NCI-H774 (cell line): ENCODE measurements at regions not wholly inside any gene's neighbourhood (a gene's known extent, or its start where the extent isn't known, plus 50 kb on each side); places are given as distances from the start of the nearest gene placed in this dataset.

Experiments
- DNase-seq: peaks from one replicate; lab custom pipeline; 2025; lab: John Stamatoyannopoulos, UW

DNA sequence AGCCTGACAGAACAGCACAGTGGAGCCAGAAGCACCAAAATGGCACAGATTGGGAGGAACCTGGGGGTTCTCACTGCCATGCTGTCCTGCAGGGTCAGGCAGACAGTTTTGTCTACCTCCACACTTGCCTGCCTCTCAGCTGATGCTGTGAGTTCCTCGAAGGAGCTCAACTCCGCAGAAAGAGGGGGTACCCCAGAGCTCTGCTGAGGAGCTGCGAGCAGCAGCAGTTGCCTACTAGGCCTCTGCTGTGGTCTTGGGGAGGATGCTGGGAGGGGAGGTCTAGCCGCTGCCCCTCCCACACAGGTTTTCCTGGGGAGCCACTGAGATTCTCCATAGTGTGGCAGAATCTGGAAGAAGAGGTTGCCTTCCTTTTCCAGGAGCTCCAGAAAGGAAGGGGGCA lies 192.5 kb downstream of the FOXD2 start:
- no peak for DNase-seq

DNA sequence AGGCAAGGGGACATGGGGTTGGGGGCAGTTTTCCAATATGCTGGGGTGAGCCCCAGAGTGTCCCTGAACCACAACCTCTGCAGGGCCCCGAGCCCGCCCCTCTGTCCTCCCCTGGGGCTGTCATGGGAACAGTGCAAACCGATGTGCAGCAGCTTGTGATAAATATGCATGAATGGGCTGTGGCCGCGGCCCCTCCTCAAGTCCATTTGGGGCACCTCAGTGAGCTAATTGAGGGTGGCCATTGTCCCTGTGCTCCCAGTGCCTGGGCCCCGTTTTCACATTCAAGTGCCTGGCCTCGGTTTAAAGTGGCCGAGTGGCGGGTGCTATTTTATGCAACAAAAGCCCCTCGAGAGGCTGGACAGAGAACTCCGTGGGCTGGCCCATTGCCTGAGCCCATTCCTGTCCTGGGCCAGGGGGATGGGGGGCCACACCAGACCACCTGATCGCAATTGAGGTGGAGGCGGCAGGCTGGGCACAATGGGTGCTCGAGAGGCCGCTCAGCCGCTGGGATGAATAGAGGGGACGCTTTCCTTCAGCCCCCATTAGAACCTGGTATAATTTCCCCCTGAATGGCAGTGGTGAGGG lies 193.7 kb downstream of the FOXD2 start:
- no peak for DNase-seq

DNA sequence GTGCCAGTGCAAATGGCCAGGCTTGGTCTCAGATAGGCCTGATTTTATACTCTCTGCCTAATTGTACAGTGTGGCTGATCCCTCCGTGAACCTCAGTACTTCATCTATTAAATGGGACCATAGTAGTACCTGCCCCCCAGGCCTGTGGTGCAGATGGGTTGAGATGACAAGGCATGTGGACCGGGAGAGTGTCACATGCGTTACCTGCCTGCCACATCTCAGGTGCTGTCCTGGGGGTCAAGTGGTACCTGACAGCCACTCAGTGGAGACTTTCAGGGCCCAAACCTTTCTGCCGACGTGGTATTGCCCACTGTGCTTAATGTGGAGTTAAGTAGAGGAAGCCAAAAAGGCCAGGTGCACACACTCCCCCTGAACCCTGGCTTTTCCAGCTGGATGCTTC lies 197.3 kb downstream of the FOXD2 start:
- no peak for DNase-seq

DNA sequence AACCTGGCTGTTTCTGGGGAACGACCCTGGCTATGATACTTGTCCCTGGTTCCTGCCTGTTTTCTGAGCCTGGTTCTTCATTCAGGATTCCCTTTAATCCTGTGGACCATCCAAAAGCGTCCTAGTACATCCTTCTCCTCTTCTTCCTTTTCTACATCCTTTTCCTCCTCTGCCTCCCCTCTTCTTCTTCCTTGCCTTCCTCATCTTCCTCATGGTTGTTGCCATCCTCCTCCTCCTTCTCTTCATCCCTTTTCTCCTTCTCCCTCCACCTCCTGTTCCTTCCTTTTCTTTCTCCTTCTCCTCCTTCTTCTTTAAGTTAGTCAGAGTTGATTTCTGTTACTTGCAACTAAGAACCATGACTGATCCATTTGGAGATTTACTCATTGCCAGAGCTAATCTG lies 197.8 kb downstream of the FOXD2 start:
- no peak for DNase-seq

DNA sequence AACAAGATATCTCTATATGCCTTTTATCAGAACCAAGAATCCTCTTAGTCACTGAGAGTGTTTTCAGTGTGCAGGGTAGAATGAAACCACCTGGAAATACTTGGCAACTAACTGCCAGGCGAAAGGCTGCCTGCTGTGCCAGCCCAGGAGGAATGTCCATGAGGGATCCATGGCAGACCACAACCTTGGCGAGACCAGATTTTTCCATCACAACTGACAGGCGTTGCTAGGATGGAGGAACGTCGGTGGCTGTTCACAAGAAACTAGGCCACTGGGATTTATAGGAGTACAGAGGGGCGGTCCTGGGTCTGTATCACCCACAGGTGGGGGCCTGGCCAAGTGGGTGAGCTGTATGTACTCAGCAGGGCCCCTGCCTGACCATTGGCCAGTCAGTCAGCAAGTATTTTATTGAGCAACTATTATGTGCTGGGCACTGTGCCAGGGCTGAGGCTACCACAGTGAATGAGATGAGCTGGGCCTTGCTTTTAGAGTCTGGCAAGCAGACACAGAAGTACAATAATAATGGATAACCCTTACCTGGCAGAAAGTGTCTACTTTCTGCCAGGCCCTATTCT lies 199.4 kb downstream of the FOXD2 start:
- no peak for DNase-seq

DNA sequence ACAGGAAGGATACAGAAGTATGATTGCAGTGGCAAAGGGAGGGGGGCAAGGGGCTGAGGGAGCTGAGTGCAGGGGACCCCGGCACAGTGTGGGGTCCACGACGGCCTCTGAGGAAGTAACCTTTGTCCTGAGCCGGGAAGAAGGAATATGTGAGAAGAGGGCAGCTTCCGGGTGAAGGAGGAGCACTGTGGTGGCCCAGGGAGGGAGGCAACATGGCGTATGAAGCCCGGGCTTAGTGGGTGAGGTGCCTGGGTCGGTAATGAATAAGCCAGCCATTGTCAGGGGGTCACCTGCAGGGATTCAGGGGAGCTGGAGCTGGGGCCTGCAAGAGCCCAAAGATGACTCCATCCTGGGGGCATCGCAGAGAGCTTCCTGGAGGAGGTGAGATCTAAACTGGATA lies 200.4 kb downstream of the FOXD2 start:
- no peak for DNase-seq

DNA sequence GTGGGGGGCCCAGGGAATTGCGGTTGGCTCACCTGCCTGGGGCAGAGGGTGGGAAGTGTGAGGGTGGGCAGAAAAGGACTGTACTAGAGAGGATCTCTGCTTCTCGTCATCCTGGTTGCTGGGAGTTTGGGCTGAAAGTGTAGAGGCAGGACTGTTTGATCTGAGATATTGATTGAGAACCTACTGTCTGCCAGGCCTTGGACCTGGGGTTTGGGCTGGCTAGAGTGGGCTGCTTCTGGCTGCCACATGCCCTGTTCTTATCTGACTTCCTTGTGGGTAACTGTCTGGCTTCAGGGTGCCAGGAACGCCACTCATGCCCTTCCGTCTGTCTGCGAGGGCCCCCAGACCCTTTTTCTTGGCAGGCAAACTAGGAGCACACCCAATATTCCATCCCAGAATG lies 200.9 kb downstream of the FOXD2 start:
- no peak for DNase-seq

DNA sequence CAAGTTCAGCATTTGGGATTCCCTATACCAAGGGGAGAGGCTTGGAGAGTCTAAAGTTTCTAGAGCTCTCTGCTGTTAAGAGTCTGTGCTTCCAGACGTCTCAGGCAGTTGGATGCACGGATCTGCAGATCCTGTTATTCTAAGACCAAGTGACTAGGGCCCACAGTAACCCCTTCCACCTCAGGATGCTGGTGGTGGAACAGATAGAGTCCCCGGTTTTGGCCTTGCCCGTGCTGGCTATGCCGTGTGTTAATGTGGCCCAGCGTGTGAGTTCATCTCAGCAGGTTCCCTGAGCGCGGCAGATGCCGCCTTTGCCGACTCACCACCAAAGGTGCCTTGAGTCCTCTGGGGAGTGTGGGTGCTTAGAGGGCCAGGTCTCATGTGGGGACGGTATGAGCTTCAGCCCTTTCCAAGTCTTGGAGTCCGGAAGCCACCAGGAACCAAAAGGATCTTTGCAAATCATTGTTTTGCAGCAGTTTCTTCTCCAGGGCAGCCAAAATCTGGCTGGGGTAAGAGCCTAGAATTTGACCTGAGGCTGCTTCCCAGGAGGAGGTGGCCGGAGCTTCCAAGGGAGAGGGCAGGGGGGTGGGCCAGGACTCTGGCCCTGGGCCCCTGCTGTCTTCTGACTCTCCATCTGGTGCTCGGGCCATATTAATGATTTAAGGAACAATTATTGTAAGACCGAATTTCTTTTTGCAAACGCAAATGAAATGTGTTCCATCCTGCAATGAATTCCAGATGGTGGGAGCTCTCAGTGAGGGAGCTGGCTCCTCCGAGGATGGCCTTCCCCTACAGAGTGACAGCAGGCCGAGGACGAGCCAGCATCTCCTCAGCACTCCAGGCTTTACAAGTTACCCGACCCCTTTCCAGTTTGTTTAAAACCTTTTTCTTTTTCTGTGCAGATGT lies 205.7 kb downstream of the FOXD2 start:
- no peak for DNase-seq

DNA sequence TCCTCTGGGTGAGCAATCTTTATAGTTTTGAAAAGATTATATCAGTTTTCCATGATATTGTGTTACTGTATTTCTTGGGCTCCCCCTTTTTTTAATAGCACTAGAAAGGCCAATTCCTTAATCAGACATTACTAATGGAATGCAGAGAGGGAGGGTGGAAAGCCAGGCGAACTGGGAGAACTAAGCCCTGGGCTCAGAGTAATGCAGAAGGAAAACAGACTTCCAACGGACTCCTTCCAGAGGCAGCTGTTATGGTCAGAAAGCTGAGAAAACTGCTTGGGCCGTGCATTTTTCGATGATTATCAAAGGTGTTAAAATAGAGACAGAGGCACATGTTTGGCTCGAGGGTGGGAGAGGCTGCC lies 206.3 kb downstream of the FOXD2 start:
- DNase-seq: no peak

DNA sequence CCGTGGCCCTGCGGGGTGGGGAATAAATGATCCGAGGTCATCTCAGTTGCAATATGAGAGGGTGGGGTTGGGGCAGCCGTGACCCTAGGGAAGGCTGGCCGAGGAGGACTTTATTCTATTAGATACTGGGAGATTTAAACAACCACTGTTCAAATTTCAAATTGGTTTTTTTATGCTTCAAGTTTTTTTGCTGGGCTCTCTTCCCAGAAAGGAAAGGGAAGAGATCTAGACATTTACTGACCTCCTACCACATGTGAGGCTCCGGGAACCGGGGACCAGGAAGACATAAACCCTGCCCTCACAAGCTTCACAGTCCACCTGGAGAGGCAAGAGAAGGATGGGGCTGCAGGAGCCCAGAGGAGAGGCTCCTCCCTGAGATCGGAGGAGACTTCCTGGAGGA lies 207.3 kb downstream of the FOXD2 start:
- no peak for DNase-seq

DNA sequence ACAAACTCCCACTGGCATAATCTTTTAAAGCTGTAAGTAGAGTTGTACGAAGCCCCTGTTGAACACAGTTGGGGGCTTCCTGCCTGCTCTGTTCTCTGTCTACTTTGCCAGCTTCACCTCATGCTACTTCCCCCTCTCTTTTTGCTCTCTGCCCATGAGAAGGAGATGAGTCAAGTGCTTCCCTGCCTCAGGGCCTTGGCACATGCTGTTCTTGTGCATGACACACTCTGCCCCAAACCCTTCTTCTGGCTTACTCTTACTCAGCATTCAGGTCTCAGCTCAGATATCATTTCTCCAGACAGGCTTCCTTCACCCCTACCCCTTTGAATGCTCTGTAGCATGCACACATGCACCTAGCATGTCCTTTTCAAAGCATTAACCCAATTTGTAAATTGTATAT lies 208.8 kb downstream of the FOXD2 start:
- DNase-seq: no peak

DNA sequence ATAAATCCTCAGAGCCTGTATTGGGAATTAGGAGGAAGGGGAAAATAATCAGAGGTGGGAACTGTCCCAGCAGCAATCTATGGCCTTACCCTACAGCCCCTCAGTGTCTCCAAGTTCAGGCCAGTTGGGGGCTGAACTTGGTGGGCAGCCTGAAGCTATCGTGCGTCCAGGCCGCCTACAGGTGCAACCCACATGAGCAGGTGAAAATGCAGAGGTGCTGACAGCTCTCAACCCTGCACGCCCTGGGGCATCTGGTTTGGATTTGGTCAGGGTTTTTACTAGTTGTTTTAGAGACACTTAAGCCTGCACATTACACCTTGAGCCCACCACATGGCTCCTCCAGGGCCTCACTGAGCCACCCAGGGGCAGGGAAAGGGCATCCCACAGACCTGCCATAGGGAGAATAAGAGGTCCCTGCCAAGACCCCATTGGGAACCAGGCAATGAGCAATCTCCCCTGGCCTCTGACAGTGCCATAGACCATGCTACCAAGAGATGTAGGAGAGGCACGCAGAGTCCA lies 209.5 kb downstream of the FOXD2 start:
- no peak for DNase-seq

DNA sequence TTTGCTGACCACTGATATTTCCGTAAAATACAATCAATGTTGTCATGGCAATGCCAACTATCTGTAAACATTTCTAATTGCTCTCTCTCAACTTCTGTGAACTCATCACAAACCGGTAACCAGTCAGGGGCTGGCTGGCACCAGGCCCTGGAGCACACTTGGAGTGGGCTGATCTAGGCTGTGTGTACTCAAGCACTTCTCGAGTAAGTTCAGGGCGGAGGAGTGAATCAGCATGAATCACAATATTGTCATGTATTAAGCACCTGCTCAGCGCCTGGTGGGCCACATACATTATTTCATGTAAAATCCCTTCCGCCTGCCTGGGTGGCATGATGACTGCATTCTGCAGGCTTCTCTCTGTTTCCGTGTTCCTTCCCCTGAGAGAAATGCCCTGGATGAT lies 212.4 kb downstream of the FOXD2 start:
- peak; percentile 95 for DNase-seq

DNA sequence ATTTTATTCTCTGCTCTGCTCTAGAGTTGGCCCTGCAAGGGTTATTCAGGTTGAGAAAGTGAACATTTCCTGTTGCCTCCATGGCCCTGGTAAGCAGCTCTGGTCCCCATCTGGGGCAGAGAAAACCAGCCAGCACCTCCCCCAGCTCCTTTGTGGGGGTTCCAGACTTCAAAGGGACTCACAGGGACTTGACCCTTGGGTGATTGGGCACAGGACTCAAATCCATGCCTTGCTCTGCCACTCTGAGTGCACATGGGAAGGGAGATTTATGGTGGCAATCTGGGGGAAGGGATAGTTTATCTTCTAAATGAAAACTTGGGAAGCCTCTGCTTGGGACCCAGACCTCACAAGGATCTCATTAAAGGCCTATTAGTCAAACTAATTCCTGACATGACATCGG lies 212.8 kb downstream of the FOXD2 start:
- no peak for DNase-seq

DNA sequence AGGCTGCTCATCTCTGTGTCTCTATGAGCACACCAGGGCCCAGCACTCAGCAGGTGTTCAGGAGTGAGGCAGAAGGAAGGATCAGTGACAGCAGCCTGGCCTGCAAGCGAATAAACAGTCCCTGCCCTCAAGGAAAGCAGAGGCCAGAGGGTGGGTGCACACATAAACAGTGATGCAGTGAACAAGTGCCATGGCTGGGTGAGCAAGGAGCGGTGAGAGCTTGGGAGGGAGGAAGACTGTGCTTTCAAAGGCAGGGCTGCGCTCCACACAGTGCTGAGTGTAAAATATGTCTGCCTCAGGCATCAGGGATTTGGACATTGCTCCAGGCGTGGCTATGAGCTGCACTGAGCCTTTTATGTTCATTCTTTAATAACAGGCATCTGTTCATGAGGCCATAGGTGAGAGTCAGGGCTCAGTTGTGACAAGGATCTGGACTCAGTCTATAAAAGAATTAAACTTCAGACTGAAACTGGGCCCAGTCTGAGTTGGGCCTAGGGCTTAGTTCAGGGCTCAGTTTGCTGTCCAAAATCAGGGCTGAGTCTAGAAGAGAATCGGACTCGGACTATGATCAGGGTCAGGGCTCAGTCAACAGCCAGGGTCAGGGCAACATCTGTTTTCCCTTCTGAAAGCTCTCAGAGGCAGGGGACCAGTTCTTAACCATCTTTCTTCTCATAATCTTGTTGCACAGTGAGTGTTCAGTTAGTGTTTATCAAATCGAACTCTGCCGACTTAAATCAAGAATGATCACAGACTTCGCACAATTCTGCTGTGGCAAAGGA lies 213.7 kb downstream of the FOXD2 start:
- no peak for DNase-seq

DNA sequence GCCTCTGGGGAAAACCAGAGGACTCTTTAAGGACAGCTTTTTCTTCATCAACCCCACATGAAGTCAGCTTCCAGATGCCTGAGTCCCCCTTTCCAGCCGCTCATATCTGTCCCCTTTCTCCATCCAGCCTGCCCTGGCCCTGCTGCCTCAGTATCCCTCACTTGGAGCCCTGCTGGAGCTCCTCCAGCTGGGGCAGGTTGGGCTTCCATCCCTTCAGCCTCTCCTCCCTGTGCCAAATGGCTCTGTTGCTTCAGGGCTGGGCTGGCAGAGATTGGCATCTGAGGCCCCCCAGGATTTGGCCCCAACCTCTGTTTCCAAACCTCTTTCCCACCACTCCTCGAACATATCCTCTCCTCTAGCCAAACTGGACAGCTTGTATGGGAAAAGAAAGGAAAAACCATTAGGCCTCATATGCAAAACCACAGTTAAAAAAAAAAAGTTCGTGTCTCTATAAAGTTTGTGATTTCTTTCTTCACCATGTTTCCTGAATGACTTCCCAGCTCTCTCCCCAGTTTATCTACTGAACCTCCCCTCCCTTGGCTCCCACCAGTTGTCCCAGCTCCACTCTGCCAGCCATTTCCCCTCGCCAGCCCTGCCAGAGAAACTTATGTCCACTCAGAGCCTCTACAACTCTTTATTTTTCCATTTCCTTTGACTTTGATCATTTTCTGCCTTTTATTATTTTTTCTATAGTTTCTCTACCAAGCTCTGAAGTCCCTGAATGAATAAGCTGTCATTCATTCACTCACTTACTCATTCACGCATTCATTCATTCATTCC lies 217.9 kb downstream of the FOXD2 start:
- DNase-seq: no peak

DNA sequence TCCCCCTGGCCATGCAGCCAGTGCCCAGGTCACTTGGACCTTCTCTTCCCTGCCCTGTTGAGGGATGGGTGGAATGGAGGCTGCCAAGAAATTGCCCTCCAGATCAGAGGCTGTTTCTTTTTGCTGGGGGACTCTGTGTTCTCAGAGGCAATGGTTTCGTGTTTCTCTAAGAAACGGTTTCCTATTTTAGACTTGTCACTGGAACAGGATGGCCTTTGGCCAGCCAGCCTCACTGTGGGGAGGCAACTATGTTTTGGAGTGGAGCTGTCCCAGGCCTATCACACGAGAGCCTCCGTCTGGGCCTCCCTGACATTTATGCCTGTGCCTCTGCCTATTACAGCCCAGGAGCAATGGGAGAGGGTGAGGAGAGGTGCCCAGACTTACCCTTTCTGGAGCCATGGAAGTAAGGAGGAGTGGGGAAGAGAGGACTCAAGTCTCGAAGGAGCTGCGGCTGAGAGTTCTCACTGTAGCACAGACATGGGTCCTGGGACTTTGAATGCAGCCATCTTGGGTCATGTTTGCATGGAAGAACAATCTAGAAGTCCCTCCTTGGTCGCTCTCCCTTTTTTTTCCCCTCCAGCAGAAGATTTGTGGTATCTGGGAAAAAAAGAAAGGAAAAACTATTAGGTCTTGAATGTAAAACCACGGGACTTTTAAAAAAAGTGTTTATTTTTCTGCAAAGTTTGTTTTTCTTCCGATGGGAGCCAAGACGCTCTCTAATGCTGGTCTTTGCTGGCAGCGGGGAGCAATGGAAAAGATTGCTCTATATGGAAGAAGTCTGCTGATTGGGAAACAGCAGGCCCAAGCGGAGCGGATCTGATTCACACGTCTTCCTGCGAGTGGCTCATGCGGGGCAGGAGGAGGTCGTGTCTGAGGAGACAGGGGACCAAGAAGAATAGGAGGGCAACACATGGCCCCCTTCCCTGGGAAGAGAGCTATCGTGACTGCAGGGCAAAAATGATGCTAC lies 219.2 kb downstream of the FOXD2 start:
- no peak for DNase-seq

DNA sequence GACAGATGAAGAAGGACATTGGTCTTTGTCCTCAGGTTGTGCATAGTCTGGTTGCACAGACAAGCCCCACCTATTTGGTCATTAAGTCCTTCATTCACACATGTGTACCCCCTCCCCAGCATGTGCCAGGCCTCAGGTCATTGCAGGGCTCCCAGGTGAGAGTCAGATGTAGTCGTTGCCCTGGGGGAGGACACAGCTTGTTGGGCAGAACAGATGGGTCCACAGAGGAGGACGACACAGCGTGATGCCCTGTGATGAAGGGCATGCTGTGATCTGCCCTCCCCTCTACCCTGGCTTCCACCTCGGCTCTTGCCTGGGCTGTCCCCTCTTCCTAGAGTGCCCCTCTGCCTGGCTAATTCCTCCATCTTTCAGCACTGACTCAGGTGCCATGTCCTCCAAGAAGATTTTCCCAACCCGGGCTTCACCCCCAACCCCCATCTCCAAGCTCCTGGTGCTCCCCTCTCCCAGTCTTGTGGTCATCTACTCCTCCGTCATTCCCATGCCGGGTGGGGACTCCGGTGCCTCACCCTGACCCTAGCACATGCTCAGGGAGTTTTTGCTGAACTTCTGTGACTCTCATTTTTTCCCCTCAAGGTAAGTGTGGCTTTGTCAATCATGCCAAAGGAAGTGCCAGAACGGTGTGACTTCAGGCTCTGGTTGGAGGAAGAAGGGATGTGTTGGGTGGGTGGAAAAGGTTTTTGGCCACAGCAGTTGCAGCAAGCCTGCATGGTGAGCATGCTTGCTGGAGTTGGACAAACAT lies 220.5 kb downstream of the FOXD2 start:
- no peak for DNase-seq

DNA sequence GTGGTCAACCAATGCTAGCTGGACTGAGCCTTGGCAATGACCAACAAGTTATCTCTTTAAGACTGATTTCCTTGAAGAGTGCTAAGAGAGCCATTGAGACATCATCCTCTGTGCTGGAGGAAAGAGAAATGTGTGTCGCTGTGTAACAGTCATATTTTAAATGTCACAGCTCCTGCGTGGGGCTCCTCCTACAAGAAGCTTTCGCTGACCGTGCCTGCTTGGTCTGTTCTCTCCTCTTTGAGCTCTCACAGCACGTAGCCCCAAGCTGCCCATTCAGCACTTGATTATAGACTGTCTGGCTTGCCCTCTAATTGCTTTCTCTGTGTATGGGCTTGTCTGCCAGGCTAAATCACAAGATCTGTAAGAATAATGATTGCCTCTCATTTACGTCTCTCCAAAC lies 221.3 kb downstream of the FOXD2 start:
- peak; percentile 77 for DNase-seq

DNA sequence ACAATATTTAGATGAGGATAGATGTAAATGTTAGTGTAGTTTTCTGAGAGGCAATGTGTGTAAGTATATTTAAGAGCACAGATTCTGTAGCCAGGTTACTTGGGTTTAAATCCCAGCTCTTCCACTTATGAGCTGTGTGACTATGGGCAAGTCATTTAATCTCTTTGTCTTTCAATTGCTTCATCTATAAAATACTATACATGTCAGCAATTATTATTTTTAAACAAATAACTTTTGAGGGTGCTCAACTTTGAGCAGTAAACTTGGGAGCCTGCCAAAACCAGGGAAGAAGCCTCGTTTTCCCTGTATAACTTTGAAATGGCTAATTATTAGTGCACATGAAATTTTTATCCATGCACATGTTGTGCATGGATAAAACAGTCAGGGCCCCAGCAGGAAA lies 222.8 kb downstream of the FOXD2 start:
- no peak for DNase-seq
